PC-3 (cell line): ENCODE measurements at regions not wholly inside any gene's neighbourhood (a gene's known extent, or its start where the extent isn't known, plus 50 kb on each side); places are given as distances from the start of the nearest gene placed in this dataset.

Experiments
- ATAC-seq: fragments of 200-7000 bp; cut with Tn5 transposase; 2 replicates; pipeline ENCODE4 v1.9.1; 2020; ENCODE audit warnings: mild to moderate bottlenecking, moderate library complexity
- BruUV-seq: library from RNA; stranded (reverse); fragments of 400-500 nt; replicated peaks from 2 replicates; lab custom pipeline; 2021; lab: Mats Ljungman, UMichigan
- CTCF ChIA-PET: fragments of 300-600 bp; sonication (Branson Sonifier 250); formaldehyde crosslinking; loops from one replicate; lab custom pipeline; 2022; ENCODE audit warnings: antibody characterized with exemption; lab: Charles Lee
- POLR2A ChIA-PET: fragments of 300-600 bp; sonication (Branson Sonifier 250); formaldehyde crosslinking; loops from one replicate; lab custom pipeline; 2022; ENCODE audit warnings: antibody characterized with exemption; ENCODE audit not compliant: unreplicated experiment; lab: Charles Lee
- DNase-seq: peaks from one replicate; pipeline ENCODE4 v3.0.0-alpha.2; 2015
- H2AFZ ChIP-seq: fragments of 300-600 bp; sonication (generic); 2 replicates; pipeline ENCODE4 v1.6.0; 2016; ENCODE audit warnings: antibody characterized with exemption, low read length
- H3F3A ChIP-seq: fragments of 300-600 bp; sonication (generic); one replicate; pipeline ENCODE4 v1.6.0; 2017; ENCODE audit warnings: antibody characterized with exemption, low read length, control low read depth, mild to moderate bottlenecking; ENCODE audit not compliant: unreplicated experiment
- H3K27ac ChIP-seq: fragments of 300-600 bp; sonication (generic); 2 replicates; pipeline ENCODE4 v1.5.1; 2016; ENCODE audit warnings: mild to moderate bottlenecking, low read length
- H3K27me3 ChIP-seq: fragments of 300-600 bp; sonication (generic); 2 replicates; pipeline ENCODE4 v1.6.1; 2016; ENCODE audit warnings: low read length, mixed read lengths
- H3K36me3 ChIP-seq: fragments of 300-600 bp; sonication (generic); 2 replicates; pipeline ENCODE4 v1.6.1; 2016; ENCODE audit warnings: low read depth, mixed run types, low read length, mixed read lengths
- H3K4me1 ChIP-seq: fragments of 300-600 bp; sonication (generic); 2 replicates; pipeline ENCODE4 v1.5.1; 2016; ENCODE audit warnings: low read length; ENCODE audit not compliant: insufficient read depth
- H3K4me2 ChIP-seq: fragments of 300-600 bp; sonication (generic); 2 replicates; pipeline ENCODE4 v1.6.0; 2016; ENCODE audit warnings: low read length
- H3K4me3 ChIP-seq: fragments of 300-600 bp; sonication (generic); 2 replicates; pipeline ENCODE4 v1.5.1; 2016; ENCODE audit warnings: mild to moderate bottlenecking, low read length, mixed read lengths
- H3K79me2 ChIP-seq: fragments of 300-600 bp; sonication (generic); 2 replicates; pipeline ENCODE4 v1.6.1; 2017; ENCODE audit warnings: low read length, mixed read lengths
- H3K9ac ChIP-seq: fragments of 300-600 bp; sonication (generic); 2 replicates; pipeline ENCODE4 v1.6.0; 2016; ENCODE audit warnings: mild to moderate bottlenecking, low read length
- H3K9me2 ChIP-seq: fragments of 300-600 bp; sonication (generic); replicated peaks from 2 replicates; pipeline ENCODE4 v1.6.1; 2016; ENCODE audit warnings: mixed run types, low read length, mixed read lengths
- H3K9me3 ChIP-seq: fragments of 300-600 bp; sonication (generic); 2 replicates; pipeline ENCODE4 v1.6.1; 2016; ENCODE audit warnings: low read length, mixed read lengths
- H4K20me1 ChIP-seq: fragments of 300-600 bp; sonication (generic); 2 replicates; pipeline ENCODE4 v1.6.1; 2016; ENCODE audit warnings: low read length, mixed read lengths
- CTCF ChIP-seq: fragments of 300-600 bp; sonication (generic); conservative IDR thresholded peaks from 2 replicates; pipeline ENCODE4 v1.5.1; 2017; ENCODE audit warnings: antibody characterized with exemption, low read depth, mild to moderate bottlenecking, low read length
- EZH2 ChIP-seq: fragments of 300-600 bp; sonication (generic); IDR thresholded peaks from one replicate; pipeline ENCODE4 v1.6.1; 2017; ENCODE audit warnings: antibody characterized with exemption, mild to moderate bottlenecking, low read length; ENCODE audit not compliant: unreplicated experiment
- EZH2phosphoT487 ChIP-seq: fragments of 300-600 bp; sonication (generic); IDR thresholded peaks from 2 replicates; pipeline ENCODE4 v1.6.1; 2018; ENCODE audit warnings: mild to moderate bottlenecking, antibody characterized with exemption, low read length, borderline replicate concordance
- intact Hi-C: fragments of 100-400 bp; cut with micrococcal nuclease; formaldehyde crosslinking; loops from 2 replicates; pipeline ENCODE4 v1.9.0; 2023

GRCh38 chr10:85148693-85149640 lies 820.6 kb downstream of the CCSER2 start:
- no peaks in the 10 kb centered on the region for H3K79me2 ChIP-seq
- TF ChIP-seq EZH2phosphoT487 (no peak), CTCF (no peak), EZH2 (no peak)
- no peaks in the 10 kb centered on the region for H3F3A ChIP-seq
- no peaks in the 10 kb centered on the region for H3K4me1 ChIP-seq
- H4K20me1 ChIP-seq, result no peaks in the 10 kb centered on the region
- H3K9ac ChIP-seq, result no peak overlapping the region
- CTCF ChIA-PET, result no interaction called here
- DNase-seq (no peak), ATAC-seq (no peak)
- H3K27me3 ChIP-seq, result no peaks in the 10 kb centered on the region
- no peaks in the 10 kb centered on the region for H3K36me3 ChIP-seq
- no TSS peak for BruUV-seq
- H3K4me2 ChIP-seq, result no peak overlapping the region
- intact Hi-C loops, result no loop called here
- no peak overlapping the region for H3K27ac ChIP-seq
- no peaks in the 10 kb centered on the region for H3K9me2 ChIP-seq
- no peaks in the 10 kb centered on the region for H3K9me3 ChIP-seq
- no peak overlapping the region for H3K4me3 ChIP-seq
- no peak overlapping the region for H2AFZ ChIP-seq
- POLR2A ChIA-PET, result no interaction called here

GRCh38 chr10:85149766-85150165 lies 821.4 kb downstream of the CCSER2 start:
- H3K9me2 ChIP-seq, result no peaks in the 10 kb centered on the region
- DNase-seq (no peak), ATAC-seq (no peak)
- H3K9ac ChIP-seq, result no peak overlapping the region
- H3K4me3 ChIP-seq, result no peak overlapping the region
- H3K27ac ChIP-seq, result no peak overlapping the region
- no peak overlapping the region for H3K4me2 ChIP-seq
- no TSS peak for BruUV-seq
- no peaks in the 10 kb centered on the region for H4K20me1 ChIP-seq
- ChIA-PET POLR2A (no interaction called here), CTCF (no interaction called here)
- no peaks in the 10 kb centered on the region for H3K4me1 ChIP-seq
- no peak overlapping the region for H2AFZ ChIP-seq
- no peaks in the 10 kb centered on the region for H3K27me3 ChIP-seq
- H3K79me2 ChIP-seq, result no peaks in the 10 kb centered on the region
- no peaks in the 10 kb centered on the region for H3F3A ChIP-seq
- no peaks in the 10 kb centered on the region for H3K9me3 ChIP-seq
- H3K36me3 ChIP-seq, result no peaks in the 10 kb centered on the region
- intact Hi-C loops, result no loop called here
- TF ChIP-seq CTCF (no peak), EZH2phosphoT487 (no peak), EZH2 (no peak)

GRCh38 chr10:85151506-85151905 lies 823.1 kb downstream of the CCSER2 start:
- intact Hi-C loops, result no loop called here
- no peak overlapping the region for H3K4me2 ChIP-seq
- no peak for DNase-seq
- ATAC-seq, result no peak
- BruUV-seq, result no TSS peak
- H4K20me1 ChIP-seq, result no peaks in the 10 kb centered on the region
- H3K79me2 ChIP-seq, result no peaks in the 10 kb centered on the region
- H3K9ac ChIP-seq, result no peak overlapping the region
- CTCF ChIA-PET, result no interaction called here
- H3K9me2 ChIP-seq, result no peaks in the 10 kb centered on the region
- TF ChIP-seq EZH2 (no peak), EZH2phosphoT487 (no peak), CTCF (no peak)
- H3F3A ChIP-seq, result no peaks in the 10 kb centered on the region
- POLR2A ChIA-PET, result no interaction called here
- H3K4me3 ChIP-seq, result no peak overlapping the region
- no peaks in the 10 kb centered on the region for H3K4me1 ChIP-seq
- H2AFZ ChIP-seq, result no peak overlapping the region
- H3K27ac ChIP-seq, result no peak overlapping the region
- no peaks in the 10 kb centered on the region for H3K36me3 ChIP-seq
- H3K27me3 ChIP-seq, result no peaks in the 10 kb centered on the region
- no peaks in the 10 kb centered on the region for H3K9me3 ChIP-seq
